CD4-positive, alpha-beta T cell treated with Interleukin-4 for 1 hour (primary cell): ENCODE measurements at regions not wholly inside any gene's neighbourhood (a gene's known extent, or its start where the extent isn't known, plus 50 kb on each side); places are given as distances from the start of the nearest gene placed in this dataset.
"Not testable (repeated sequence)": the region's sequence is repeated elsewhere in the genome, so short reads cannot be mapped to it uniquely, and the experiment has no call there.

Experiments used
- DNase-seq, 2 donors: peaks; one replicate each; pipeline ENCODE4 v3.0.0-alpha.2; 2020 to 2022

- no peak for DNase-seq
Observed at GRCh38 chr2:120539937-120540718, 194.2 kb downstream of the INHBB start.

GRCh38 chr2:120540719-120541552 is 194.7 kb upstream of the GLI2 start:
- DNase-seq: no peak

GRCh38 chr2:120541553-120541932 is 194.1 kb upstream of the GLI2 start:
- no peak for DNase-seq

DNA sequence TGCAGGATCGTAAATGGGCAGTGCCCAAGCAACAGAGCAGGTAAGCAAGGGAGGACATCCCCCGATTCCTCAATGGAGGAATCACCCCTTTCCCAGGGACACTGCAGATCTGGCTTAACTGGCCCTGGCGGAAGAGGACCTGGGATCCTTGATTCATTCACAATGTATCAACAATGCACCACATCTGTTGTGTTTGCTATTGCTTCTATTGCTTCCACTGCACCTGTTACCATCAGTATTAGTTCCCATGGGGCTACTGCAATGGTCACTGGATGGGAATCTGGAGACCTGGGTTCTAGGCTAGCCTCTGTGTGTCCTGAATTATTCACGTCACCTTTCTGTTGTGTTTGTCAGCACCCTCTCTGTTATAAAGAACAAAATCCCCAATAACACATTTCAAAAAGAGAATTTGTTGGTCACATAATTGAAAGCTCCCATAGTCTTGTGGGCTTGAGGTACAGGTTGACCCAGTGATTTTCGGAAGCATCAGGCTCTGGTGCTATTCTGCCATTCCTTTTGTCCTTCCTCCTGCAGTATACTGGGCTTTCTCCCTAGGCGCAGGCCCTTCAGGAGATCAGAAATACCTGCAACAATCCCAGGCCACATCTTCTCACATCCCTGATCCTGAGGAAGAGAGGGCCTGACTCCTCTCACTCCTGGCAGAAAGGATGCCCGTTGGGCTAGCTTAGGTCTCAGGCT is 193.5 kb upstream of the GLI2 start:
- DNase-seq: no peak

DNA sequence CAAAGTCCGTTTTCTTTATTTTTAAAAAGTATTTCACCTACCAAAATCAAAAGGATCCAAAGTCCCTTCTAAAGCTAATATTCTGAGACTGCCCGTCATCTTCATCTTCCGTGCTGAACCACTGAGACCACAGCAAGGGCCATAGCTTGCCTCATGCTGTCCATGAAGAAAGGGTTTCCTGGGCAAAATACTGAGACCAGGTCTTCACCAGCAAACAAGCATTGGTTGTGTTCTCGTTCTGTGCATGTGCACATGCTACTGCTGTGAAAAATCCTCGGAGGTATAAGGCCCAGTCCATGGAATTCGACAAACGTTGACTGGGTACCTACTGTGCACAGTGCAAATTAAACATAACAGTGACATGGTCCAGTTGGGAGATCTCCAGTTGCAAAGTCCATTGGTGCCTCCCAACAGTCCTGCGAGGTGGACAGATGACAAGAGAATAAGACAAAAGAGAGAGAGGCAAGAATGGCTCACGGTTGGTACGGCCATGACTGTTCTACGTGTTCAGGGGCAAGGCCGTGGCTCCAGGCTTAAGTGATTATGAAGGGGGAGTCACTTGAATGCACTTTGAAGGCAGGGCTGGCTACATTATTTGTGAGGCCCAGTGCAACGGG is 192.6 kb upstream of the GLI2 start:
- no peak for DNase-seq

DNA sequence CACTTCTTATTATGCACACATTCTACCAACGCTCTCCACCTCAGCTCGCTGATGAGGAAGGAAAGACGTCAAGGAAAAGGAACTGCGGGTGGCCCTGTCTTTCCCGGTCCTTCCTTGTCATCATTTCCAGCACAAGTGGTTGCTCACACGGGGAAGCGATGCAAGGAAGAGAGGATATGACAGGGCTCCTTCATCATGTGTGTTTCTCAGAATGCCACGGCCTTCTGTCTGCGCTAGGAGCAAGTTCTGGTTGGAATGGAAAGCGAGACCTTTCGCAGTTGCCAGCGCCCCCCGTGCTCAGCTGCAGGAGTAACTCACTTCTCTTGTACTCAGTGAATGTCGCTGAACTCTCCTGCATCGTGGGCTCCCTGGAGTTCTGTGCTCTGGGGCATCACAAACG is 191.8 kb upstream of the GLI2 start:
- no peak for DNase-seq

- no peak for DNase-seq
Observed at GRCh38 chr2:120544522-120544921, 191.1 kb upstream of the GLI2 start.

GRCh38 chr2:120545007-120545406 is 190.7 kb upstream of the GLI2 start:
- not testable (repeated sequence) for DNase-seq

DNA sequence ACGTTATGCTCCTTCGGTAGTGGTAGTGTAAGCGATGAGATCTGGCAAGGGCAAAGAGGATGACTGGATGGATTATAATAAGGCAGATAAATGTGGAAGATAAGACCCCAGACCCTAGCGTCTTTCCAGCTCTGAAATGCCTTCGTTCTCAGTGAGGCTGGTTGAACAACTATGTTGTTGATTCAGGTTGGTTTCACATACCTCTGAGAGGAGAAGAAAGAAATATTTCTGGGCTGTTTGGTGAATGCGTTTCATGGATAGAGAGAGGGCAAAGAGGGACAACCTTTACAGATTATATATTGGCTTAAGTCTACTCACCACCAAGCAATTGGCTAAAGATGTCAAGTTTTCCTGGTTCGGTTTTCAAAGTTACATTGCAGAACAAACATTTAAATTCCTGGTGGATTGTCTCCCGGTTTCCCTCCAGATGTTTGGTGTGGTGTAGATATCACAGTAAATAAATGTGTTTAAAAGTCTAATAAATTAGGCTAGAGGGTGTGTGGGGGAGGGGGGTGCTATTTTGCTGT is 190.1 kb upstream of the GLI2 start:
- DNase-seq: no peak

GRCh38 chr2:120546048-120546864 is 189.4 kb upstream of the GLI2 start:
- no peak for DNase-seq

GRCh38 chr2:120546865-120547390 is 188.7 kb upstream of the GLI2 start:
- DNase-seq: no peak

GRCh38 chr2:120547662-120548061 is 188.0 kb upstream of the GLI2 start:
- DNase-seq: no peak

DNA sequence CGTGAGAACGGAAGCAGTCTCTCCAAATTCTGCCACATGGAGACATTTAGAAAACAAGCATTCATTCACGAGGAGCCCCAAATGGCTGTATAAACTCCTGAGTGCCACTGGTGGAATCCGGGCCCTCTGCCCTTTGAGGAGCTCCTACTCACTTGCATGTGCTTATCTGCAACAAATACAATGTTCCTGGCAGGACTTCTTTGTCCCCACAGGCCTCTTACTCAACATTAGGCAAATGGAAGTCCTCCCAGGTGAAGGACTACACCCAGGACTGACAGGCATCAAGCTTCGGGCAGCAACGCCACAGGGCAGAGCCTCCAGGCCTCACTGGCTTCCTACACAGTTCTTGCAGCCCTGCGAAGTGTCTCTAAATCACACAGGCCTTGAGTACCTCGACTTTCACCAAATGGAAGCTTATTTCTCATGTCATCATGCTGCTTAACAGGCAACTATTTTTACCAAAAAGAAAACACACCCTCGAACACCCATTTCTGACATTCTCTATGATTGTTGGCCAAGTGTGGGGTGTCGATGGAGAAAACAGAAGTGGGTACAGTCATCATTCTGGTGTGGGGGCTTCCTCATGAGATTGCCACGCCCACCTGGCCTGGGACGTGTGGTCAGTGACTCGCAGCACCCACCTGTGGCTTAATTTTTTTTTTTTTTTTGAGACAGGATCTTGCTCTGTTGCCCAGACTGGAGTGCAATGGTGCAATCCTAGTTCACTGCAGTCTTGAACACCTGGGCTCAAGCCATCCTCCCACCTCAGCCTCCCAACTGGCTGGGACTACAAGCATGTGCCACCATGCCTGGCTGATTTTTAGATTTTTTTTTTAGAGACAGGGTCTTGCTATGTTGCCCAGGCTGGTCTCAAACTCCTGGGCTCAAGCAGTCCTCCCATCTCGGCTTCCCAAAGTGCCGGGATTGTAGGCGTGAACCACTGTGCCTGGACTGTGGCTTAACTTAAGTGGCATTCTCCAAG is 186.8 kb upstream of the GLI2 start:
- DNase-seq: no peak

DNA sequence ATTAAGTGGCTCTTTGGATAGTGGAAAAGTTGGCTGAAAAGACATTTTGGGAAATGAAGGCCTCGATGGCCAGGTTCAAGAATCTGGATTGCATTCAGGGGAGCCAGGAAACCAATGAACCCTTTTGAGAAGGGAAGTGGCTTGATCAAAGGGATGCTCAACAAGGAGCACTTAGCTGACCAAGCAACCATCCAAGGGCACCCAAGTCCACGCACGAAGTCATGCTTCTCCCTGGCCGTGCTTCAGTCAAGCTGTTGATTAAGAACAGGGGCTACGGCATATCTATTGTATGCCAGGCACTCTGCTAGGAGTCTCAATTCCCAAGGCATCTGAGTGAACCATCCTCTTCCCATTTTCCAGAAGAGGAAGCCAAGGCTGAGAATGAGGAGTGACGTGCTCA is 185.8 kb upstream of the GLI2 start:
- DNase-seq: no peak

GRCh38 chr2:120550282-120550681 is 185.4 kb upstream of the GLI2 start:
- no peak for DNase-seq

DNA sequence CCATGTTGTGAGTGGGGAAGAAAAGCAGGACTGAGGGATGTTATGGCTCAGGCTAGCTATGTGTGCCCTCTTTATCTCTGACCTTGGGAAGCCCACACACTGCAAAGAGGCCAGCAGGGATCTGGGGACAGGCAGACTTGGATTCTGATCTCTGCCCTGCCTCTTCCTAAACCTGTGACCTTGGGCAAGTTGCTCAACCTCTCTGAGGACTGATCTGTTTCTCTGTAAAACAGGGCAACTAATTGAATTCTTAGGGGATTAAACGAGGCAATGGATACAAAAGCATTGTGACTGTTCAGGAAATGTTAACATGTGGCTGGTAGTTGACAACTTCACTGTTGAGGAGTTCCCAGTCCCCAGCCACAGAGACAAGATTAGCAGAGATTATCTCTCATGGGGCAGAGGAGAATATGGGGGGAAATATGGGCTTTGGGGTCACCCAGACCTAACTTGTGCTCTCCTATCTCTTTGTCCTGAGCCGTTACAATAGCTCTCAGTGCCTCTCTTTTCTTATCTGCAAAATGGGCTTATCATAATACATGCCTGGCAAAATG is 184.7 kb upstream of the GLI2 start:
- no peak for DNase-seq

DNA sequence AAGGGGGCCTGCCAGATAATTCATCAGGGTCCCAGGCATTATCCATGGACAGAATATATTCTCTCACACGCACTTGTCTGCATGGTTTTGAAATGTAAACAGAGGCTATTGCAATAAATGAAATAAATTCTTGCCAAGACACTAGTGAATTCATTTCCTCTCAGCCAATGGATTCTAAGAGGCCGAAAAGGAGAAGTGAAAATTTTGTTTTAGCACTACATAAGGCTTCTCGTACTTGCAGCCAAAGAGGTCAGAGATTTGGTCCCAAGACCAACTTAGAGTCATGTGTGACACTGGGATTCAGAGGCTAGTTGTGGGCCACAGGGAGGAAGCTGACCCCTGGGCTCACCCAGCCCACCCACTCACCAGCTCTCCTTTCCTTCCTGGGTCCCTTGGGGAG is 184.1 kb upstream of the GLI2 start:
- DNase-seq: no peak

DNA sequence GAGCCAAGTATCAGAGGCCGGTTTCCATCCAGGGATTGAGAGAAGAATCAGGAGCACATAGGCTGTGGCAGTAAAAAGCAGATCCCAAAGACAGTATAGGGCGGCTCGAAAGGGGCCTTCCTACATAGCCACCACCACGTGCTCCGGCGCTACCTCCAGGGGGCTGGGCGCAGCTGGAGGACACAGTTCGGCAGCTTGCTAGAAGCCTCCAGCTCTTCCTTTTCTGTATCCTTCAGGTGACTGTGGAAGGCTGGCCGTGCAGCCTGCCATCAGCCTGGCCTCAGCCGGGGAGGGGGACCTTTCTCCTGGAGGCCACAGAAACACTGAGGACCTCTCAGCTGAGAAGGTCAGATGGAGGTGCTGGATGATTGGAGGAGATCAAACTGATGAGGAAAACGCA is 183.6 kb upstream of the GLI2 start:
- no peak for DNase-seq

- DNase-seq: no peak
Observed at GRCh38 chr2:120552800-120553481, 182.7 kb upstream of the GLI2 start.

GRCh38 chr2:120554625-120555032 is 181.0 kb upstream of the GLI2 start:
- no peak for DNase-seq
